Bronchial epithelial cell (primary cell): ENCODE measurements at regions not wholly inside any gene's neighbourhood (a gene's known extent, or its start where the extent isn't known, plus 50 kb on each side); places are given as distances from the start of the nearest gene placed in this dataset.

Experiments used
- DNase-seq: peaks from one replicate; pipeline ENCODE4 v3.0.0-alpha.2; 2010; ENCODE audit warnings: low read depth
- FAIRE-seq: peaks from 2 replicates; lab custom pipeline; 2011; peaks lifted over from hg19 to GRCh38; lab: Jason Lieb, UNC
- H3K27me3 ChIP-seq: 2 replicates; pipeline ENCODE4 v1.5.1; 2011; ENCODE audit warnings: low read length; ENCODE audit not compliant: control insufficient read depth, insufficient read depth
- H3K36me3 ChIP-seq: 2 replicates; pipeline ENCODE4 v1.5.1; 2011; ENCODE audit warnings: low read length; ENCODE audit not compliant: control insufficient read depth, insufficient read depth
- H3K4me3 ChIP-seq: 2 replicates; pipeline ENCODE4 v1.5.1; 2011; ENCODE audit warnings: mild to moderate bottlenecking, low read depth, low read length, control low read depth
- TF ChIP-seq, protein P1 (sequence below): IDR thresholded peaks from 2 replicates; pipeline ENCODE4 v1.5.1; 2011; ENCODE audit warnings: mild to moderate bottlenecking, moderate library complexity, low read length, control low read depth, inconsistent platforms; ENCODE audit not compliant: insufficient read depth, severe bottlenecking

DNA sequence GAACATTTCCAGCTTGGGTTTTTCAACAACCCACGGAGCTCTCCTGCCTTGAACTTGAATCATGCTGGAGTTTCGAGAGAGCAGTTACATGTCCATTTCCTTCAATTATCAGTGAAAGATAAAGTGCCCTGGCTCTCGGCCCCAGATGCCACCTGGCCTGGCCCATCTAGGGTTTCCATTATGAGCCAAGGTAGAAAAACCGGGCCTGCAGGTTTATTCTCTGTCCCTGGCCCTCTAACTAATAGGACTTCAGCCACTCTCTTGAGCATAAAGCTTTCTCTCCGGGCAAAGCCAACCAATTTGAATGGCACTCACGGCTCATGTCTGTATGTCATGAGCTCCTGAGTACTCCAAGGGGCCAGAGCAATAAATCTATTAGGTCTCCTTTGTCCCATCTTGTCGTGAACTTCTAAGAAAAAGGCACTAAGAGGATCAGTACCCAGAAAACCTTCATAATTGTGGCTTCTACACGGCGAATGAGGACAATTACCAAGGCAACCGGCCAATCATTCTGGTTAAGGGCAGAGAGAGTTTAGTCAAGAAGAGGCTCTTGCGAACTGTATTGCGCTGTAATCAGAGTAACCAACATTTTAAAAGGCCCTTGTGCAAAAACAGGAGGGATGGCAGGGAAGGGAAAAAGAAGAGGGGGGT is 392.3 kb downstream of the MED13L start:
- H3K36me3 ChIP-seq: no peaks in the 10 kb centered on the region
- no peak for DNase-seq
- H3K27me3 ChIP-seq: no peaks in the 10 kb centered on the region
- no peak overlapping the region for H3K4me3 ChIP-seq
- FAIRE-seq: no peak
- TF ChIP-seq, protein P1, sequence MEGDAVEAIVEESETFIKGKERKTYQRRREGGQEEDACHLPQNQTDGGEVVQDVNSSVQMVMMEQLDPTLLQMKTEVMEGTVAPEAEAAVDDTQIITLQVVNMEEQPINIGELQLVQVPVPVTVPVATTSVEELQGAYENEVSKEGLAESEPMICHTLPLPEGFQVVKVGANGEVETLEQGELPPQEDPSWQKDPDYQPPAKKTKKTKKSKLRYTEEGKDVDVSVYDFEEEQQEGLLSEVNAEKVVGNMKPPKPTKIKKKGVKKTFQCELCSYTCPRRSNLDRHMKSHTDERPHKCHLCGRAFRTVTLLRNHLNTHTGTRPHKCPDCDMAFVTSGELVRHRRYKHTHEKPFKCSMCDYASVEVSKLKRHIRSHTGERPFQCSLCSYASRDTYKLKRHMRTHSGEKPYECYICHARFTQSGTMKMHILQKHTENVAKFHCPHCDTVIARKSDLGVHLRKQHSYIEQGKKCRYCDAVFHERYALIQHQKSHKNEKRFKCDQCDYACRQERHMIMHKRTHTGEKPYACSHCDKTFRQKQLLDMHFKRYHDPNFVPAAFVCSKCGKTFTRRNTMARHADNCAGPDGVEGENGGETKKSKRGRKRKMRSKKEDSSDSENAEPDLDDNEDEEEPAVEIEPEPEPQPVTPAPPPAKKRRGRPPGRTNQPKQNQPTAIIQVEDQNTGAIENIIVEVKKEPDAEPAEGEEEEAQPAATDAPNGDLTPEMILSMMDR: no peak

DNA sequence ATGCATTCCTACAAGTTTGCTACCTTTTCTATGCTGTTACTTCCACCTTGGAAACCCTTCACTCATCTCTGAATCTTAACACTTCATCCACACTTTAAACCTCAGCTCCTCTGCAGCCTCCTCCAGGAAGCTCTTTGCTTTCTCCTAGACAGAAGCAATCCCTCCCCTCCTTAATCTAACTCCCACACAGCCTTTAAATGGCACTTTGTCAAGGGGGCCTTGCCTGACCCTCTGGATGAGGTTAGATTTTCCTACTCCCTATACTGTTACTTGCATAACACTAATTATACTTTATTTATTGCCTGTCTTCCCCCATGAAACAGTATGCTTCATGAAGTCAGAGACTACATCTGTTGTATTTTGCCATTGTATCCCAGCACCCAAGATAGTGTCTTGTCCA is 394.6 kb downstream of the MED13L start:
- Histone ChIP-seq H3K36me3 (no peaks in the 10 kb centered on the region), H3K4me3 (no peak overlapping the region), H3K27me3 (no peaks in the 10 kb centered on the region)
- DNase-seq: no peak
- no peak for FAIRE-seq
- TF ChIP-seq, protein P1: no peak

DNA sequence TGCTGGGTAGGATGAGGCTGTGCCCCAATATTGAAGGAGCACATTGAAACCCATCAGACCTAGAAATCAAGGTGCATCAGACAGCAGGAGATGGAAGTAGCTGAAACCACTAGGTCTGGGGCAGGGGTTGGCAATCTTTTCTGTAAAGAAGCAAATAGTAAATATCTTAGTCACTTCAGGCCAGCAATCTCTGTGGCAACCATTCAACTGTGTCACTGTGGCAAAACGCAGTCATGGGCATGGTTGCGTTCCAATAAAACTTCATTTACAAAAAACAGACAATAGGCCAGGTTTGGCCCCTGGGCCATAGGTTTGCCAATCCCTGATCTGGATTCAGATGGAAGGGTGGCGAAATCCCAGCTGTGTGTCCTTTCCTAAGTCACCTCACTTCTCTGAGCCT is 397.3 kb downstream of the MED13L start:
- Histone ChIP-seq H3K4me3 (no peak overlapping the region), H3K27me3 (no peaks in the 10 kb centered on the region), H3K36me3 (no peaks in the 10 kb centered on the region)
- TF ChIP-seq, protein P1: no peak
- FAIRE-seq (no peak), DNase-seq (no peak)

DNA sequence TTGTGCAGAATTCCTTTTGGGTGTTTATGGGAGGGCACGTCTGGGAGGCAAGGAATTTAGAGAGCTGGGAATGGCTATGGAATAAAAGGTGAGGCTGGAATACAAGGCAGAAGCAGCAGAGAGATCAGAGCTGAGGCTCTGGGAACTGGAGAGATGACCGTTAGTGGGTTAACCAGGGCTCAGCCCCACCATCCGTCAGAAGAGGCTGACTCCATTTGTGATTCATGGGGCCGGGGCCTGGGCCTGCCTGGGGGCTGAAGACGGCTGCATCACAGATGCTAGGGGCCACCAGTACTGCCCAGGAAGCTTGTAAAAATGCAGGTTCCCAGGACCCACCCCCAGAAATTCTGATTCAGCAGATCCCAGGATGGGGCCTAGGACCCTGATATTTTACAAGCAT is 398.1 kb downstream of the MED13L start:
- Histone ChIP-seq H3K27me3 (no peaks in the 10 kb centered on the region), H3K36me3 (no peaks in the 10 kb centered on the region), H3K4me3 (no peak overlapping the region)
- DNase-seq (no peak), FAIRE-seq (no peak)
- TF ChIP-seq, protein P1: no peak

DNA sequence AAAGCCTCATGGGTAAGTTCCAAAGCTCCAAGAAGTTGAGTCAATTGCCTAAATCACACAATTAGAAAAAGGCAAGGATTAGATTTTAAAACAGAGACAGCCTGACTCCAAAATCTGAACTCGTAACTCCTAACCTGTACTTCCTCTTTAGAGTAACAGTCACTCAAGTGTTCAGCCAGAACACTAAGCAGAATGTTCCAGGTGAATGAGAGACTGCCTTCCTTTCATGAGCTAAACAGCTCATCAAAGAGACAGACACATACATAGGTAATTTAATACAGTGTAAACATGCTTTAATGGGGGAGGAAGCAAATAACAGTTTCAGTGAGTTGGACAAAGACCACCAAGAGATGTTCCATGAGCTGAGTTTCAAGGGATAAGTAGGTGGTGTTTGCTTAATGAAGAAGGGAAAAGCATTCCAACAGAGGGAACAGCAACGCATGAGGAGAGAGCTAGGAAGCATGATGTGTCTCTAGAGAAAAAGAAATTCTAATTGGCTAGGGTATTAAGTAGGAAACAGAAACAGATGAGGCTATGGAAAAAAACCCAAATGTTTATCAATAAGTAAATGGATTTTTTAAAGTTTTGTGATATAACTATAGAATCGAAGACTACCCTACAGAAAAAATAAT is 403.9 kb downstream of the MED13L start:
- Histone ChIP-seq H3K27me3 (no peaks in the 10 kb centered on the region), H3K4me3 (no peak overlapping the region), H3K36me3 (no peaks in the 10 kb centered on the region)
- FAIRE-seq: no peak
- TF ChIP-seq, protein P1: no peak
- peak; percentile 32 for DNase-seq
